Liver (tissue), 3 donors: ENCODE measurements at regions not wholly inside any gene's neighbourhood (a gene's known extent, or its start where the extent isn't known, plus 50 kb on each side); places are given as distances from the start of the nearest gene placed in this dataset.

Experiments
- JUND ChIP-seq, 2 donors: IDR thresholded peaks; 2 replicates each; pipeline ENCODE4 v1.6.1; 2016; ENCODE audit warnings: antibody characterized with exemption in 2 of 2
- YY1 ChIP-seq: IDR thresholded peaks from 2 replicates; pipeline ENCODE4 v1.6.1; 2016; ENCODE audit warnings: antibody characterized with exemption, mild to moderate bottlenecking
- TF ChIP-seq, protein P1 (sequence below): fragments of 150-350 bp; IDR thresholded peaks from 2 replicates; pipeline ENCODE4 v1.5.1; 2017; ENCODE audit warnings: improper control_type of control experiment, low read depth, low read length; ENCODE audit not compliant: missing input control
- TF ChIP-seq, protein P2 (sequence below): IDR thresholded peaks from 2 replicates; pipeline ENCODE4 v1.6.1; 2016; ENCODE audit warnings: antibody characterized with exemption
- TF ChIP-seq, protein P3 (sequence below): IDR thresholded peaks from 2 replicates; pipeline ENCODE4 v1.6.1; 2016; ENCODE audit warnings: antibody characterized with exemption, mild to moderate bottlenecking
- donor health status: healthy.
- donor health status: healthy.

DNA sequence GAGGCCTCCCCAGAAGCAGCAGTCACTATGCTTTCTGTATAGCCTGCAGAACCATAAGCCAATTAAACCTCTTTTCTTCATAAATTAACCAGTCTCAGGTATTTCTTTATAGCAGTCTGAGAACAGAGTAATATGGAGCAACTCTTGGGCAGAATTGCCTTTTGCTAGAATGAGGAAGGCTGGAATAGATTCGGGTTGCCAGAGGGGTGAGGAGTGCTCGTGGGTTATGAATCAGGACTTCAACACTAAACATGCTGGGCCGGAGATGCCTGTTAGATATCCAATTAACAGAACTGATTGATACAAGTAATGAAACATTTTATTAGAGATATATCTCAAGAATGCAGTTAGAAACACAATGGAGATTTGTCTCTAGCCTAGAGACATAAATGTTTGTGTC, 140.9 kb upstream of the MAP3K1 start:
- TF ChIP-seq, protein P1, sequence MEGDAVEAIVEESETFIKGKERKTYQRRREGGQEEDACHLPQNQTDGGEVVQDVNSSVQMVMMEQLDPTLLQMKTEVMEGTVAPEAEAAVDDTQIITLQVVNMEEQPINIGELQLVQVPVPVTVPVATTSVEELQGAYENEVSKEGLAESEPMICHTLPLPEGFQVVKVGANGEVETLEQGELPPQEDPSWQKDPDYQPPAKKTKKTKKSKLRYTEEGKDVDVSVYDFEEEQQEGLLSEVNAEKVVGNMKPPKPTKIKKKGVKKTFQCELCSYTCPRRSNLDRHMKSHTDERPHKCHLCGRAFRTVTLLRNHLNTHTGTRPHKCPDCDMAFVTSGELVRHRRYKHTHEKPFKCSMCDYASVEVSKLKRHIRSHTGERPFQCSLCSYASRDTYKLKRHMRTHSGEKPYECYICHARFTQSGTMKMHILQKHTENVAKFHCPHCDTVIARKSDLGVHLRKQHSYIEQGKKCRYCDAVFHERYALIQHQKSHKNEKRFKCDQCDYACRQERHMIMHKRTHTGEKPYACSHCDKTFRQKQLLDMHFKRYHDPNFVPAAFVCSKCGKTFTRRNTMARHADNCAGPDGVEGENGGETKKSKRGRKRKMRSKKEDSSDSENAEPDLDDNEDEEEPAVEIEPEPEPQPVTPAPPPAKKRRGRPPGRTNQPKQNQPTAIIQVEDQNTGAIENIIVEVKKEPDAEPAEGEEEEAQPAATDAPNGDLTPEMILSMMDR, result no peak
- TF ChIP-seq, protein P2, sequence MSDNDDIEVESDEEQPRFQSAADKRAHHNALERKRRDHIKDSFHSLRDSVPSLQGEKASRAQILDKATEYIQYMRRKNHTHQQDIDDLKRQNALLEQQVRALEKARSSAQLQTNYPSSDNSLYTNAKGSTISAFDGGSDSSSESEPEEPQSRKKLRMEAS, result no peak
- TF ChIP-seq JUND (IDR thresholded peaks at IDR 0.05) (no peak), YY1 (no peak)
- TF ChIP-seq, protein P3, sequence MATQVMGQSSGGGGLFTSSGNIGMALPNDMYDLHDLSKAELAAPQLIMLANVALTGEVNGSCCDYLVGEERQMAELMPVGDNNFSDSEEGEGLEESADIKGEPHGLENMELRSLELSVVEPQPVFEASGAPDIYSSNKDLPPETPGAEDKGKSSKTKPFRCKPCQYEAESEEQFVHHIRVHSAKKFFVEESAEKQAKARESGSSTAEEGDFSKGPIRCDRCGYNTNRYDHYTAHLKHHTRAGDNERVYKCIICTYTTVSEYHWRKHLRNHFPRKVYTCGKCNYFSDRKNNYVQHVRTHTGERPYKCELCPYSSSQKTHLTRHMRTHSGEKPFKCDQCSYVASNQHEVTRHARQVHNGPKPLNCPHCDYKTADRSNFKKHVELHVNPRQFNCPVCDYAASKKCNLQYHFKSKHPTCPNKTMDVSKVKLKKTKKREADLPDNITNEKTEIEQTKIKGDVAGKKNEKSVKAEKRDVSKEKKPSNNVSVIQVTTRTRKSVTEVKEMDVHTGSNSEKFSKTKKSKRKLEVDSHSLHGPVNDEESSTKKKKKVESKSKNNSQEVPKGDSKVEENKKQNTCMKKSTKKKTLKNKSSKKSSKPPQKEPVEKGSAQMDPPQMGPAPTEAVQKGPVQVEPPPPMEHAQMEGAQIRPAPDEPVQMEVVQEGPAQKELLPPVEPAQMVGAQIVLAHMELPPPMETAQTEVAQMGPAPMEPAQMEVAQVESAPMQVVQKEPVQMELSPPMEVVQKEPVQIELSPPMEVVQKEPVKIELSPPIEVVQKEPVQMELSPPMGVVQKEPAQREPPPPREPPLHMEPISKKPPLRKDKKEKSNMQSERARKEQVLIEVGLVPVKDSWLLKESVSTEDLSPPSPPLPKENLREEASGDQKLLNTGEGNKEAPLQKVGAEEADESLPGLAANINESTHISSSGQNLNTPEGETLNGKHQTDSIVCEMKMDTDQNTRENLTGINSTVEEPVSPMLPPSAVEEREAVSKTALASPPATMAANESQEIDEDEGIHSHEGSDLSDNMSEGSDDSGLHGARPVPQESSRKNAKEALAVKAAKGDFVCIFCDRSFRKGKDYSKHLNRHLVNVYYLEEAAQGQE, result no peak
